WTC11 (cell line): ENCODE measurements at regions not wholly inside any gene's neighbourhood (a gene's known extent, or its start where the extent isn't known, plus 50 kb on each side); places are given as distances from the start of the nearest gene placed in this dataset.

Source experiments
- ATAC-seq: fragments of 200-7000 bp; cut with Tn5 transposase; 2 replicates; pipeline ENCODE4 v1.10.0; 2021; ENCODE audit warnings: mild to moderate bottlenecking, moderate library complexity
- CTCF ChIA-PET: fragments of 300-600 bp; sonication (Branson Sonifier 250); formaldehyde crosslinking; loops from one replicate; lab custom pipeline; 2021; ENCODE audit warnings: antibody characterized with exemption; lab: Charles Lee
- POLR2A ChIA-PET: fragments of 350-600 bp; sonication (Branson Sonifier 250); formaldehyde crosslinking; loops from one replicate; lab custom pipeline; 2021; ENCODE audit warnings: antibody characterized with exemption; lab: Charles Lee
- DNase-seq: peaks from one replicate; pipeline ENCODE4 v3.0.0; 2021; ENCODE audit warnings: low spot score
- H3K27ac Mint-ChIP-seq: 2 replicates; pipeline ENCODE4 v1.8.0; 2021; ENCODE audit warnings: mixed read lengths
- H3K27me3 Mint-ChIP-seq: 2 replicates; pipeline ENCODE4 v1.8.0; 2021; ENCODE audit warnings: low read depth, mild to moderate bottlenecking, moderate library complexity, mixed read lengths
- H3K36me3 Mint-ChIP-seq: 2 replicates; pipeline ENCODE4 v1.8.0; 2021; ENCODE audit warnings: mixed read lengths
- H3K4me1 Mint-ChIP-seq: 2 replicates; pipeline ENCODE4 v1.8.0; 2022; ENCODE audit warnings: mixed read lengths
- H3K4me3 Mint-ChIP-seq: 2 replicates; pipeline ENCODE4 v1.8.0; 2021; ENCODE audit warnings: mild to moderate bottlenecking, moderate library complexity, mixed read lengths
- H3K9me3 Mint-ChIP-seq: 2 replicates; pipeline ENCODE4 v1.8.0; 2021; ENCODE audit warnings: mixed read lengths
- CREB1 ChIP-seq: sonication (generic); formaldehyde crosslinking; IDR thresholded peaks from 2 replicates; pipeline ENCODE4 v1.8.0; 2023; ENCODE audit warnings: mild to moderate bottlenecking, missing genetic modification reagents
- CREM ChIP-seq: sonication (generic); formaldehyde crosslinking; IDR thresholded peaks from 2 replicates; pipeline ENCODE4 v1.8.1; 2022; ENCODE audit warnings: mild to moderate bottlenecking, missing genetic modification reagents, moderate library complexity
- E2F1 ChIP-seq: sonication (generic); formaldehyde crosslinking; IDR thresholded peaks from 2 replicates; pipeline ENCODE4 v1.8.0; 2022; ENCODE audit warnings: mild to moderate bottlenecking, missing genetic modification reagents
- E2F5 ChIP-seq: sonication (generic); formaldehyde crosslinking; IDR thresholded peaks from 2 replicates; pipeline ENCODE4 v1.8.1; 2022; ENCODE audit warnings: mild to moderate bottlenecking, moderate library complexity, missing genetic modification reagents
- ETV6 ChIP-seq: sonication (generic); formaldehyde crosslinking; IDR thresholded peaks from 2 replicates; pipeline ENCODE4 v1.8.1; 2022; ENCODE audit warnings: mild to moderate bottlenecking, missing genetic modification reagents
- FOXK1 ChIP-seq: sonication (generic); formaldehyde crosslinking; IDR thresholded peaks from 2 replicates; pipeline ENCODE4 v1.8.0; 2022; ENCODE audit warnings: mild to moderate bottlenecking, moderate library complexity, missing genetic modification reagents
- HMGA2 ChIP-seq: fragments of 250-450 bp; sonication (Bioruptor Pico); IDR thresholded peaks from 2 replicates; pipeline ENCODE4 v1.4.0; 2021; ENCODE audit warnings: mild to moderate bottlenecking, moderate library complexity
- HMGXB4 ChIP-seq: sonication (generic); formaldehyde crosslinking; IDR thresholded peaks from 2 replicates; pipeline ENCODE4 v1.8.1; 2023; ENCODE audit warnings: mild to moderate bottlenecking, moderate library complexity, missing genetic modification reagents
- JUN ChIP-seq: sonication (generic); formaldehyde crosslinking; IDR thresholded peaks from 2 replicates; pipeline ENCODE4 v1.8.0; 2023; ENCODE audit warnings: mild to moderate bottlenecking, missing genetic modification reagents
- MLX ChIP-seq: sonication (generic); formaldehyde crosslinking; IDR thresholded peaks from 2 replicates; pipeline ENCODE4 v1.8.1; 2023; ENCODE audit warnings: mild to moderate bottlenecking, missing genetic modification reagents, moderate library complexity
- NFE2L1 ChIP-seq: sonication (generic); formaldehyde crosslinking; IDR thresholded peaks from 2 replicates; pipeline ENCODE4 v1.8.1; 2023; ENCODE audit warnings: missing genetic modification reagents
- NR3C1 ChIP-seq: sonication (generic); formaldehyde crosslinking; conservative IDR thresholded peaks from 2 replicates; pipeline ENCODE4 v1.8.1; 2023; ENCODE audit warnings: low read depth, mild to moderate bottlenecking, missing genetic modification reagents
- PRRX2 ChIP-seq: fragments of 250-450 bp; sonication (Bioruptor Pico); IDR thresholded peaks from 2 replicates; pipeline ENCODE4 v1.8.0; 2021; ENCODE audit warnings: mild to moderate bottlenecking
- RORB ChIP-seq: fragments of 250-450 bp; sonication (Bioruptor Pico); IDR thresholded peaks from 2 replicates; pipeline ENCODE4 v1.9.0; 2021; ENCODE audit warnings: mild to moderate bottlenecking
- SOX15 ChIP-seq: fragments of 250-450 bp; sonication (Bioruptor Pico); IDR thresholded peaks from 2 replicates; pipeline ENCODE4 v1.9.0; 2021; ENCODE audit warnings: mild to moderate bottlenecking
- TCF7 ChIP-seq: sonication (generic); formaldehyde crosslinking; IDR thresholded peaks from 2 replicates; pipeline ENCODE4 v1.8.0; 2022; ENCODE audit warnings: mild to moderate bottlenecking, low read depth, missing genetic modification reagents, moderate library complexity
- USF1 ChIP-seq: sonication (generic); formaldehyde crosslinking; IDR thresholded peaks from 2 replicates; pipeline ENCODE4 v1.8.0; 2022; ENCODE audit warnings: mild to moderate bottlenecking, missing genetic modification reagents
- USF2 ChIP-seq: sonication (generic); formaldehyde crosslinking; IDR thresholded peaks from 2 replicates; pipeline ENCODE4 v1.8.1; 2023; ENCODE audit warnings: mild to moderate bottlenecking, missing genetic modification reagents, moderate library complexity
- ZBTB43 ChIP-seq: sonication (generic); formaldehyde crosslinking; IDR thresholded peaks from 2 replicates; pipeline ENCODE4 v1.8.1; 2023; ENCODE audit warnings: mild to moderate bottlenecking, missing genetic modification reagents
- ZMAT4 ChIP-seq: fragments of 250-450 bp; sonication (Bioruptor Pico); IDR thresholded peaks from 2 replicates; pipeline ENCODE4 v1.9.0; 2021; ENCODE audit warnings: mild to moderate bottlenecking
- ZNF138 ChIP-seq: sonication (generic); formaldehyde crosslinking; conservative IDR thresholded peaks from 2 replicates; pipeline ENCODE4 v1.8.1; 2022; ENCODE audit warnings: mild to moderate bottlenecking, moderate library complexity, missing genetic modification reagents
- ZNF263 ChIP-seq: sonication (generic); formaldehyde crosslinking; IDR thresholded peaks from 2 replicates; pipeline ENCODE4 v1.8.1; 2022; ENCODE audit warnings: low read depth, mild to moderate bottlenecking, moderate library complexity, missing genetic modification reagents
- ZNF317 ChIP-seq: sonication (generic); formaldehyde crosslinking; IDR thresholded peaks from 2 replicates; pipeline ENCODE4 v1.8.1; 2023; ENCODE audit warnings: low read depth, mild to moderate bottlenecking, moderate library complexity, missing genetic modification reagents, borderline replicate concordance

- Mint-ChIP-seq H3K4me3 (no peak overlapping the region), H3K27me3 (no peaks in the 10 kb centered on the region), H3K27ac (peak overlapping the region; percentile 97), H3K36me3 (no peaks in the 10 kb centered on the region), H3K9me3 (no peaks in the 10 kb centered on the region), H3K4me1 (peaks cover 66% of the 10 kb centered on the region)
- ATAC-seq (no peak), DNase-seq (no peak)
- no peak for TF ChIP-seq CREB1 (CRISPR knock-in tag)
- TF ChIP-seq ZNF138, result no peak
- TF ChIP-seq RORB, result no peak
- no peak for TF ChIP-seq ZMAT4 (CRISPR knock-in tag)
- no peak for TF ChIP-seq NR3C1
- TF ChIP-seq USF2 (CRISPR knock-in tag), result no peak
- TF ChIP-seq SOX15, result no peak
- no peak for TF ChIP-seq ZNF317 (CRISPR knock-in tag)
- no peak for TF ChIP-seq FOXK1 (CRISPR knock-in tag)
- no peak for TF ChIP-seq E2F5 (CRISPR knock-in tag)
- TF ChIP-seq E2F1 (CRISPR knock-in tag), result no peak
- POLR2A ChIA-PET, result interaction anchor here (3.9 kb wide), 1 partner anchor 166 kb away, joined by 30 read pairs; the partner anchor contains the start of gene MYCN
- CTCF ChIA-PET, result interaction anchor here (3.6 kb wide), 1 partner anchor 168 kb away, joined by 34 read pairs; the partner anchor contains the start of gene MYCN
These were observed 166.9 kb downstream of the MYCN start for GRCh38 chr2:16107246-16107645.

GRCh38 chr2:16106619-16107018 lies 166.3 kb downstream of the MYCN start:
- Mint-ChIP-seq H3K9me3 (no peaks in the 10 kb centered on the region), H3K4me3 (peak overlapping the region; percentile 57; the same call in 1 of the 2 replicates), H3K27me3 (no peaks in the 10 kb centered on the region), H3K27ac (peak overlapping the region; percentile 97), H3K36me3 (no peaks in the 10 kb centered on the region), H3K4me1 (peaks cover 72% of the 10 kb centered on the region)
- CTCF ChIA-PET, result interaction anchor here (0.9 to 3.6 kb wide), 3 partner anchors 112 to 167 kb away, joined by 3 to 34 read pairs (median 5); partner anchors contain the start of gene MYCN
- TF ChIP-seq E2F1 (CRISPR knock-in tag) (no peak), HMGXB4 (CRISPR knock-in tag) (no peak), ZNF263 (CRISPR knock-in tag) (no peak)
- no peak for ATAC-seq
- POLR2A ChIA-PET, result interaction anchor here (3.9 kb wide), 1 partner anchor 166 kb away, joined by 30 read pairs; the partner anchor contains the start of gene MYCN
- no peak for DNase-seq

- ChIA-PET POLR2A (interaction anchor here (1.0 to 3.9 kb wide), 5 partner anchors 11 to 165 kb away, joined by 3 to 30 read pairs (median 3); partner anchors contain the start of gene MYCN), CTCF (interaction anchor here (0.9 to 3.6 kb wide), 9 partner anchors 12 to 246 kb away, joined by 3 to 34 read pairs (median 4); partner anchors contain the start of gene MYCN)
- ATAC-seq (peak; percentile 89), DNase-seq (peak; percentile 89)
- Mint-ChIP-seq H3K4me3 (peak overlapping the region; percentile 57), H3K9me3 (no peaks in the 10 kb centered on the region), H3K27me3 (no peaks in the 10 kb centered on the region), H3K4me1 (peaks cover 76% of the 10 kb centered on the region), H3K27ac (peak overlapping the region; percentile 97), H3K36me3 (no peaks in the 10 kb centered on the region)
- peak; percentile 71; the same call in 1 of the 2 replicates for TF ChIP-seq NFE2L1 (CRISPR knock-in tag)
- TF ChIP-seq CREM, result no peak
- 0 out of 2 replicates have a peak, but pooled peaks have one; percentile 36 for TF ChIP-seq ZBTB43 (CRISPR knock-in tag)
- TF ChIP-seq ETV6 (CRISPR knock-in tag), result no peak
- no peak for TF ChIP-seq NR3C1
- peak; percentile 91 for TF ChIP-seq USF1 (CRISPR knock-in tag)
- no peak for TF ChIP-seq TCF7 (CRISPR knock-in tag)
- no peak for TF ChIP-seq PRRX2
- no peak for TF ChIP-seq JUN
- TF ChIP-seq MLX (CRISPR knock-in tag), result no peak
- TF ChIP-seq HMGA2 (CRISPR knock-in tag), result no peak
These were observed 165.4 kb downstream of the MYCN start for GRCh38 chr2:16105669-16106281.
